ENCODE measurements at regions not wholly inside any gene's neighbourhood (a gene's known extent, or its start where the extent isn't known, plus 50 kb on each side); places are given as distances from the start of the nearest gene placed in this dataset.

DNA sequence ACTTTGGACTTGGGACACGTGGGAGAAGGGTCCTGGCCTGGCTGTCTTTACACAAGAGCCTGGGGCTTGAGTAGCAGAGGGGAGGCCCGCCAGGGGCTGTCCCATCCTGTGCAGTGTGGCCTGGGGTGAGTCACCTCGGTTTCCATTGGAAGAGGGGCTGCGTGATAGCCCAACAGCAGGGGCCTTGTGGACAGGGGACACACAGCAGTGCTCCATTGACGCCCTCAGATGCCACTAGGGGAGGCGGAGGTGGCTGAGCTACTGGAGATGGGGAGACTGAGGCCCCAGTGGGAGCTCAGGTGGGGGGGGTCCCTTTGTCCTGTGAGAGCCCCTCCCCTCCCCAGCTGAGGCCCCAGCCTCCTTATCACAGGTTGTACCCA lies 50.0 kb upstream of the RNU6ATAC start:
- no peak for DNase-seq (ENCODE audit: low read depth, low spot score)

GRCh38 chr9:134214766-134215419 lies 50.5 kb upstream of the RNU6ATAC start:
- DNase-seq (ENCODE audit: low read depth, low spot score), result no peak
- H3K4me3 ChIP-seq (ENCODE audit: low read length), result no peak overlapping the region

More for the DNA sequence above, 50.0 kb upstream of the RNU6ATAC start:
- H3K4me3 ChIP-seq (ENCODE audit: low read length), result no peak overlapping the region

DNA sequence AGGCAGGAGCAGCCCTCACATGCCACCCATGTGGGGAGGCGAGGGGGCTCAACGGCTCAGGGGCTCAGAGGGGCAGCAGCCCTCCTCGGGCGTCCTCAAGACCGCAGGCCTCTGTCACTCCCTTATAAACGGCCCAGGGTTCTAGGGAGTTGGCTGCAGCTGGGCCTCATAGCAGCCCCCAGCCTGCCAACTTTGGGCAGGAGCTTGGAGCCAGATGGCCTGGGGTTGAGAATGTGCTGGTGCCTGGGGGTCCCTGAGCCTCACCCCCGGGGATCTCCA lies 51.0 kb upstream of the RNU6ATAC start:
- H3K4me3 ChIP-seq (ENCODE audit: low read length), result no peak overlapping the region
- DNase-seq (ENCODE audit: low read depth, low spot score), result no peak

DNA sequence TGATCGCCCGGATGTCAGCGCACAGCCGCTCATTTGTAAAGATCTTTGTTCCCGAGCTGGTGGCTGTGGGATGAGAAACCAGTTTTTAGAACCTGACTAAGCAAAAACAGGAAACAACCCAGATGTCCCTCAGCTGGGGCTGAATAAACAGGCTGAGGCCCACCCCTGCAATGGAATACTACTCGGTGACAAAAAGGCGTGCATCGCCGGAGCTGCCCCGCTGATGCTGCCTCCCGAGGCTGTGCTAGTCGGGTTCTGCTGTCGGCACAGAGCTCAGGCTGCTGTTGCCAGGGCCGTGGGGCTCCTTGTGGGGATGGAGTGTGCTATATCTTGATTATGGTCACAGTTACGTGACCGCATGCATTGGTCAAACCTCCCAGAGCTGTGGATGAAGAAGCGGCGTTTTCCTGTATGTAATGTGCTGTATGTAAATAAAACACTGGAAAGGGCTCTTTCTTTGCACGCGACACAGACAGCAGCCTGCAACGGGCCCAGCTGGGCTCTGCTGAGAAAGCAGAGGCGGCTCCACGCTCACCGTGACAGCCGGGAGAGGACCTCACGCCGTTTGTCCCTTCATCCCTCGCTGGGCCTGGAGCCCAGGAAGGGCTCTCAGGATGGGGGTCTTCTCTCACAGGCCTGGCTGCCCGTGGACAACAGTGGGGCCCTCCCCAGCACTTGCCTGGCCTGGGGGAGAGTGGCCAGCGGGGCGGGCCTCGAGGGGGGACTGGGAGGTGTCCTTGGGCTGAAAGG lies 51.5 kb upstream of the RNU6ATAC start:
- DNase-seq (ENCODE audit: low read depth, low spot score), result no peak

DNA sequence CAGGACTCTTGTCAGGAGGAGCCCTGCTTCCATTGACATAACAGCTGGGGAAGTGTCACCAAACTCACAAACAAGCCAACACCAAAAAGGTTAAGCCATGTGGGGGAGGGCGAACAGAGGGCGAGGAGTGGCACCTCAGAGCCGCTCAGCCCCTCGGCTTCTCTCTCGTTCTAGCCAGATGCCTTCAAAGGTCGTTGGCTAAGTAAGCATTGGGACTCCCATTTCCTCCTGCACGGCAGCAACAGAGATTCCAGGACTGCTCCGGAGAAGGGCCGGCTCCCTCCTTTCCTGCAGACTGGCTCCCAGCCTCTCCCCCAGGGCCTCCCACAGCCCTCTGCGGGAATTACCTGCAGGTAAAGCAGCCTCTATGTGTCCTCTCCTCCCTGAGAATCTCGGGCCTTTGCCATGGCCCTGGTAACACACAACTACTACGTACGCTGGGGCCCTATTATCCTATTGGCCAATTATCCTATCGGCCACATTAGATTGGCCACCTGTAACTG lies 52.1 kb upstream of the RNU6ATAC start:
- DNase-seq (ENCODE audit: low read depth, low spot score), result no peak
- H3K4me3 ChIP-seq (ENCODE audit: low read length), result no peak overlapping the region

More for the DNA sequence above, 51.5 kb upstream of the RNU6ATAC start:
- no peak overlapping the region for H3K4me3 ChIP-seq (ENCODE audit: low read length)

GRCh38 chr9:134216961-134217360 lies 52.6 kb upstream of the RNU6ATAC start:
- H3K4me3 ChIP-seq (ENCODE audit: low read length), result no peak overlapping the region
- DNase-seq (ENCODE audit: low read depth, low spot score), result no peak

DNA sequence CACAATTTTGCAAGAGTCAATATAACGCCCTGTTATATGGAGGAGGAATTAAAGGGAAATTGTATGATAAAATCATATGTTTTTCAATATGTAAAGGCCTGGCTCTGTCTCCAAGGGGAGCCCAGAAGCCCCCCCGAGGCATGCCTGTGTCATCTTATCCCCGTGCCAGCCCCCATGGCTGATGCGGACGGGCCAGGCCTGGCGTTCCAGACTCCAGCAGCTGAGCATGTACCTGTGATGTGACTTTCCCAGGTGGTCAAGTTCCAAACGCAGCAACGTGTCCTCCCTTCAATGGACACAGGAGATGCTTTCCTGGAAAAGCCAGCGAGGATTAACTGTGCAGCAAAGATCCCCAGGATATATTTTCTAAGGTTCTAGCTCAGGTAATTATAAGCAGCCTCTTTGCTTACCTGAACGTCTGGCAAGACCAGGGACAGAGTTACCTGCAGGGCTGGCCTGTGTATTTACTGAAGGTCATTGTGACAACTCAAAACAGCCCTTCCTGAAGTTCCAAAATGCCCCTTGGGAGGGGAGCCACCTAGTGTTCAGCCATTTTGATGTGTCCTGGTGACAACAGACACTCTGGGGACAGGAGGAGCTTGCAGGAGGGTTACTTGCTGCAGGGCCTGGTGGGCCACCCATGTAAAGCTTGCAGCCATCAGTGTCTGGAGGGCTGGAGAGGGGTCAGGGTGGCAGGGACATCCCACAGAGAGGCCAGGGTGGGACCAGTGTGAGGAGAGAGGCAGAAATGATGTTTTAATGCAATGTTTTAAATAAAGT lies 53.3 kb upstream of the RNU6ATAC start:
- DNase-seq (ENCODE audit: low read depth, low spot score), result peak; percentile 12
- H3K4me3 ChIP-seq (ENCODE audit: low read length), result no peak overlapping the region

GRCh38 chr9:134218230-134218629 lies 53.9 kb upstream of the RNU6ATAC start:
- DNase-seq (ENCODE audit: low read depth, low spot score), result no peak
- H3K4me3 ChIP-seq (ENCODE audit: low read length), result no peak overlapping the region

DNA sequence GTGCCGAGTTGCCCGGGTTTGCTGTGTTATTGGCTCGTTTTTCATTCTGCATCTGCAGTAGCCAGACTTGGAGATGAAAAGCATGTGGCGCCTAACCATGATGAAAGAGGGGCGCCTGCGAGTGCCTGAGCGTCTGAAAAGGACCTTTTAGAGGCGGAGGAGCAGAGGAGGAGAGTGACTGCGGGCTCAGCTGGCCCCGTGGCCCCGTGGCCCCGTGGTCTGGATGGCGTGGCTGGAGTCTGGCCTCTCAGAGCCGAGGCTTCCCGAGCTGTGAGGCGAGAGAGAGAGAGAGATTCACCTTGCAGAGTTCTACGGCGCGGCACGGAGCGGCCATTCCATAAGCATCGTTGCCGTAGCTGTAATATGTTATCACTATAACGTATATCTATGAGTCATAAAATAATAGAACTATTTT lies 55.3 kb upstream of the RNU6ATAC start:
- DNase-seq (ENCODE audit: low read depth, low spot score), result no peak
- no peak overlapping the region for H3K4me3 ChIP-seq (ENCODE audit: low read length)

DNA sequence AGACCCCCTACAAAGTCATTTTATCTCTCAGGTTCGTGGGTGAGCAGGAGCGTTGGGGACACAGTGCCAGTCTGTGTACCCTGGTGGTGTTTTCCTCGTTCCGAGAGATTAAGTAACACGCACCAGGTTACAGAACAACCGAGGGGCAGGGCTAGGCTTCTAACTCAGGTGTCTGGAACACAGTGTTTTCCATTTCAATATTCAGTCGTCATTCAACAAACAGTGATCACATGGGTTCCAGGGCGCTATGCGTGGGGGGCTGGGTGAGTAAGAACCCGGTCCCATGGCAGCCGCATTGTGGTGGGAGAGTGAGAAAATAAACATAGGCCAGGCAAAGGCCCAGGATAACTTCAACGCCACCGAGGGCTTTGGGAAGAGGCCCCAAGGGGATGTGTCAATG lies 55.9 kb upstream of the RNU6ATAC start:
- no peak overlapping the region for H3K4me3 ChIP-seq (ENCODE audit: low read length)
- DNase-seq (ENCODE audit: low read depth, low spot score), result no peak

- DNase-seq (ENCODE audit: low read depth, low spot score), result no peak
- H3K4me3 ChIP-seq (ENCODE audit: low read length), result no peak overlapping the region
Measured at GRCh38 chr9:134221273-134222017, 57.1 kb upstream of the RNU6ATAC start.

GRCh38 chr9:134222018-134222573 lies 57.7 kb upstream of the RNU6ATAC start:
- no peak for DNase-seq (ENCODE audit: low read depth, low spot score)
- H3K4me3 ChIP-seq (ENCODE audit: low read length), result no peak overlapping the region

GRCh38 chr9:134223091-134223490 lies 58.7 kb upstream of the RNU6ATAC start:
- H3K4me3 ChIP-seq (ENCODE audit: low read length), result no peak overlapping the region
- no peak for DNase-seq (ENCODE audit: low read depth, low spot score)

DNA sequence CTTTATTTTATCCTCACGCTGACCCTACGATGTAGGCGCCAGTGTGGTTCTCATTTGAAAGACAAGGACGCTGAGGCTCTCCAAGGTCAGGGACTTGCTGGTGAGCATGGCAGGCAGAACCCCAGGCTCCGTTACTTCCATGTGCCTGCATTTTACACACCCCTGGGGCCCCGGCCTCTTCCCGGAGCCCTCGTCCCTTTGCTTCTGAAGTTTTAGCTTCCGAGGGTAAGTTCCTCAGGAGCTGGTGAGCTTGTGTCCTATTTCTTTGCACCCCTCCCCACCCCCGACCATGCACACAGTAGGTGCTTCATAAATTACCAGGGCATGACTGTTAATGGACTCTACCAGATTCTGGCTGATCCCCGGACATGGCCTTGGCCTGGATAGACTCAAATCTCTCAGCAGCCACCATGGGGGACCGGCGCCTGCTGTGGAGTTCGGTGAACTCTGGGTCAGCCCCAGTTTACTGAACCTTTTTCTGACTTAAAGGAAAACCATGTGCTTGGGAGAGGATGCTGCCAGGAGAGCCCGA lies 59.3 kb upstream of the RNU6ATAC start:
- DNase-seq (ENCODE audit: low read depth, low spot score), result no peak
- H3K4me3 ChIP-seq (ENCODE audit: low read length), result no peak overlapping the region

GRCh38 chr9:134224127-134224526 lies 59.8 kb upstream of the RNU6ATAC start:
- H3K4me3 ChIP-seq (ENCODE audit: low read length), result no peak overlapping the region
- DNase-seq (ENCODE audit: low read depth, low spot score), result no peak

- H3K4me3 ChIP-seq (ENCODE audit: low read length), result no peak overlapping the region
- DNase-seq (ENCODE audit: low read depth, low spot score), result no peak
Measured at GRCh38 chr9:134224567-134225093, 60.3 kb upstream of the RNU6ATAC start.

GRCh38 chr9:134225186-134225585 lies 60.8 kb upstream of the RNU6ATAC start:
- no peak for DNase-seq (ENCODE audit: low read depth, low spot score)
- no peak overlapping the region for H3K4me3 ChIP-seq (ENCODE audit: low read length)

DNA sequence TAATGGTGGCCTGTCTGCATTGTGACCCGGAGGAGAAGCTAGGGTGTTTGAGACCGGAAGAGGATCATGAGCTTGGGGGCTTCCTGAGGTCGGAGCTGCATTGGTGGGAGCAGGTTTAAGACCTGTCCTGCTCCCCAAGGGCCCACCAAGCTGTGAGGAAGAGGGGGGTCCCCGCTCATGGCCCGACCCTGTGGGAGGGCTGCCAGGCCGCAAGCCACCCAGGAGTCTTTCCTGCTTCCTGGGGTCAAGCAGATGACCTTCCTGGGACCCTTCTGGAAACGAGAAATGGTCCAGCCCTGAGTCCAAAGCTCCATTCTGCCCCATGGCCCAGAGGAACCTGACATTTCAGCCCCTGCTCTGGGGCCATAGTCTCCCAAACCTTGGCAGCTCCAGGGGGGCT lies 61.5 kb upstream of the RNU6ATAC start:
- no peak overlapping the region for H3K4me3 ChIP-seq (ENCODE audit: low read length)
- no peak for DNase-seq (ENCODE audit: low read depth, low spot score)
